Medulla oblongata (tissue), 1 donor: ENCODE measurements at regions not wholly inside any gene's neighbourhood (a gene's known extent, or its start where the extent isn't known, plus 50 kb on each side); places are given as distances from the start of the nearest gene placed in this dataset.

Experiments
- DNase-seq: peaks from one replicate; pipeline ENCODE4 v3.0.0-alpha.2; 2015; ENCODE audit errors: extremely low spot score

- DNase-seq: peak; percentile 91
These were observed 507.8 kb downstream of the MAT2B start for GRCh38 chr5:164013077-164013670.

- no peak for DNase-seq
These were observed 514.7 kb downstream of the MAT2B start for GRCh38 chr5:164020116-164020515.

DNA sequence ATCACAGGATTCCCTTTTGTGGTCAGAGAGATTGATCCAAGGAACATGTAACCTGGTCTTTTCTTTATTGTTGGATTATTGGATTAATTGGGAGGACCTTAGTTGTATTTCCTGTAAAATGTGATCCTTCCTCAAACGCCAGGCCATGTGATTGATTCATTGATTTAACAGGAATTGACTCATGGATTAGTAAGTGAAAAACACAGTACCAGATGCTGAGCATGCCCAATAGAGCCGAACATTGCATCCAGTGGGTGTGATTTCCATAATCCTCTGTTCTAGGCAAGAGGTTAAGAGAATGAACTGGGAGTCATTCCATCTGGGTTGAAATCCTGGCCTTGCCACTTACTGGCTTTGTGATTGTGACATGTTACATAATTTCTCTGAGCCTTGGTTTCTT is 522.3 kb downstream of the MAT2B start:
- DNase-seq: no peak

- no peak for DNase-seq
These were observed 532.8 kb downstream of the MAT2B start for GRCh38 chr5:164038128-164038783.

GRCh38 chr5:164041105-164041504 is 535.7 kb downstream of the MAT2B start:
- DNase-seq: no peak

DNA sequence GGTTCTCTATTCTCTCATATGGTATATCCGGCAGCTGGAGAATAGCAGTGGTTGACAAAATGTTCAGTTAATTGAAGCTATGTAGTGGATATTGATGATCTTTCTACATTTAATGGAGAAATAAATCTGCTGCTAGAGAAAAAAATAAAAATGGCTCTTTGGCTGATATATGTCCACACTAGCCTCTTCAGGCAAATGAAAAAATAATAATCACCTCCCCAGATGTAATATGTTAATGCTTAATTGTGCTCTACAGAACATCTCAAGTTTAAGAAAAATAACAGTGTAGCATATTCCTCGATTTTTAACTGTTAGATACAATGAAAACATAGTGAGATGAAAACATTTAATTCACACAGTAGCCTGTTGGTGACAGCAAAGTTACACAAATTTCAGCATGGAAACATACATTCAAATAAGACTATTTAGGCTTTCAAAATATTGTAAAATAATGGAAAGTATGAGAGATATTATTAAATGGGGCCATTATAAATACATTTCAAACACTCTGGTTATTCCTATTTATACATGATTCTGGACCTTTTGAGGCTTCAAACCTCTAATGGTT is 543.0 kb downstream of the MAT2B start:
- peak; percentile 6 for DNase-seq

- no peak for DNase-seq
These were observed 546.3 kb downstream of the MAT2B start for GRCh38 chr5:164051745-164052144.

DNA sequence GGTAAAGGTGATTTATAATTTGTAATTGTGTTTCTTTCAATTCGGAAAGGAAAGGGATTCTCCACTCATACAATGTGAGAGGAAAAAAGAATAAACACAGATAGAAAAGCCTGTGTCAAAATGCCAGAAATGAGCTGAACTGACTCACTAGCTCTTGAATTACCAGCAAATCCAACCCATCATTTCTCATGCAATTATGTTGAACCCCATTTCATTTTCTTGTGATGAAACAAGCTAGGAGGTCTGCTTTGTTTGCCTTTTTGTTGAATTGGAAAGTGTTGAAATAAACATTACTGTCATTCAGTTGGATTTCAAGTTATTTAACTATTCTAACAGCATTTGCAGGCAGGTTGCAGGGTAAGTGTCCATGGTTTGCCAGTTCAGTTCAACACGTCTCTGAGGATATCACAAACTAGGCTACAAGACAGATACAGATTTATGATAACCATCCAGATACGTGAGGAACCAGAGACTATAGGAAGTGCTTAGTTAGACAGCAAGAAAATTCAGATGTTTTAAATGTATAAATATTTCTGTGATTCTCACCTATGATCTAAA is 547.2 kb downstream of the MAT2B start:
- DNase-seq: no peak

DNA sequence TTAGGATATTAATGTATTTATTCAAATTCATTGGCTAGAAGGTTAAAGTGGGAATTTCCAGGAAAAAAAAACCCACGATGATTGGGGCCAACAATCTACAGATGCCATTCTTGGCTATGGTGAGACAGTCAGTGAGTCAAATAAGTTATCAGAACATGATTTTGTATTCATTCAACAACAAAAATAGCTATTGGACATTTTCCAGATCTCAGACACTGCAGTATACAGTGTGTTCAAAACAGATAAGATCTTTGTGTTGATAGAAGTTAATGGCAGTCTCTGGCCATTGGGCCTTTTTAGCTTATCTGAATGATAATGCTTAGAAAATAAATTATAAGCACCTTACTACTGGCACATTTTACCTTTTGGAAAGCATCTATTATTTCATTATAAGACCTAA is 547.7 kb downstream of the MAT2B start:
- DNase-seq: no peak

- DNase-seq: no peak
These were observed 549.0 kb downstream of the MAT2B start for GRCh38 chr5:164054461-164054860.

DNA sequence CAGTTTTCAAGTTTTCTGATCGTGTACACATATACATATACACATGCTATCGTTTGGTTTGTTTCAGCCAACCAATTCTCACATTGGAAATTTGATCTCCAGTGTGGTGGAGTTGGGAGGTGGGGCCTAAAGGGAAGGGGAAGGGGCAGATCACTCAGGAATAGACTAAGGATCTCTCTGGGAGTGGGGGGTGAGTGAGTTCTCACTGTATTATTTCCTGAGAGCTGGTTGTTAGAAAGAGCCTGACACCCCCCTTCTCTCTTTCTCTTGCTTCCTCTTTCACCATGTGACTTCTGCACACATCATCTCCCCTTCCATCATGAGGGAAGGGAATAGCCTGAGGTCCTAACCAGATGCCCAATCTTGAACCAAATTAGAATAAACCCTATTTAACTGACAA is 551.7 kb downstream of the MAT2B start:
- no peak for DNase-seq

- no peak for DNase-seq
These were observed 553.2 kb downstream of the MAT2B start for GRCh38 chr5:164058621-164059020.

- no peak for DNase-seq
These were observed 554.1 kb downstream of the MAT2B start for GRCh38 chr5:164059471-164059870.

DNA sequence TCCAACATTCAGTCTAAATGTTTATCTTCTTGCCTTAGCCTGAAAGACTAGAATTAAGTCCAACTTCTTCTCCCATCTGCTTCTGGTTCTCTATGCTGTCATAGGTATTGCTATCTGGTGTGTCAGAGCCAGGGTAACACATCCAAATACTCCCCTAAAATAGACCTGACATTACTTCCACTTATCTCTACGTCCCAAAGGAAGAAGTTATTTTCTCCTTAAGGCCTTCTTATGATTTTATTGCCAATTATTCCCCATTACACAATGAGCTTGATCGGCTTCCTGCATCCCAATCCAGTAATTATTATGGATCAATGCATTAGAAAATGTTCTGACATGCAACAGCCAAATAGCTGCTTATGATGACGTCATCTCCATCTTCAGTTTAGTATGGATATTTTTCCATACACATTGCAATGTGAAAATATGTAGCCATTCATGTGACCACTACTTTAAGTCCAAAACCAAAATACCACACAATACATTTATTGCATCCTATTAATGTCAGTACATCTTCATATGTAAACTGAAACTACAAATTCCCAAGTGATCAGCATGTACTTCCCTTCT is 555.5 kb downstream of the MAT2B start:
- no peak for DNase-seq

DNA sequence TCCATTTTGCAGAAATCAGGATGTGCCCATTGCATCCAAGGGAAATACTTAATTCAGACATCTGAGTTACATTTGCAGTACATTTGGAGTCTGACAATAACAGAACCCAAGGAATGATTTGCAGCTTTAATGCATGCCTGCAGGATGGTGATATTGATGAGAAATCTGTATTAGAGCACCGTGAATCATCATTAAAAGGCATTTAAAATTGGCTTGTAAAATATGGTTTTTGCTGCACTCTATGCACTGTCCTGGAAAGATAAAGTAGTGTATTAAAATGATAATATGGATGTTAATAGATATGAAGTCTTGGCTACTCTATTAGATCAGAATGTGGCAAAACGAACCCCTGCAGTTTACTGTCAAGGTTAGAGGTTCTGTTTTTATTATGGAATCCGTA is 556.9 kb downstream of the MAT2B start:
- no peak for DNase-seq

DNA sequence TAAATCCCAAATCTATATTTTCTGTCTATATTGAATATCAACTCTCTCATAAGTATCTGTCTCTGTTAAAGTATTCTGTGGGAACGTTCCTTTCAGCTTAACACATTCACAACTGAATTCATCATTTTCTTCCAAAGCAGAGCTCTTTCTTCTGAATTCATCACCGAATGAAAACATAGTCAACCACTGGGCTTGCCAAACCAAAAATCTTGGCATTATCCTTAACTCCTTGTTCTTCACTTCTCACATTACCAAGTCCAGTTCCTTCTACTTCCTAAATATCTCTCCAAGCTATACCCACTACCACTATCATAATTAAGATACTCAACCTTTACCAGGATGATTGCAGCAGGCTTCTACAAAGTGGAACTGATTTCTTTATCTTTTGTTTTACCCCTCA is 559.8 kb downstream of the MAT2B start:
- DNase-seq: no peak

DNA sequence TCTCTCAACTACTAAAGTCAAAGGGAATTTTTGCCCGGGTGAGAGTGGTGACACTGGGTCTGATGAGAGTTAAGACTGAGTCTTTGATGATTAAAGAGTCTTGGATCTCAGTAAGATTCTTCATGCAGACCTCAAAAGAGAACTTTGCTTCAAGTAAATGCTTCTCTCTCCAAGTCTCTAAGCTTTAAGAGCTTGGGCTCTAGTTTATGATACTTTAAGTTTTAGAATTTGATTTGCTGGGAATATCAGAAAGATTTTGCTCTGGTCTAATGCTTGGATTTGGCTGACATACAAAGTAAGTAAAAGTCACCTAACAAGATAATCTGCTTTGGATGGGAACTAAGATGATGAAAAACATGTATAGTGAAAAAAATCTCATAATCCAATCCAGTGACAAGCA is 566.3 kb downstream of the MAT2B start:
- no peak for DNase-seq

- DNase-seq: no peak
These were observed 567.7 kb downstream of the MAT2B start for GRCh38 chr5:164073081-164073480.

DNA sequence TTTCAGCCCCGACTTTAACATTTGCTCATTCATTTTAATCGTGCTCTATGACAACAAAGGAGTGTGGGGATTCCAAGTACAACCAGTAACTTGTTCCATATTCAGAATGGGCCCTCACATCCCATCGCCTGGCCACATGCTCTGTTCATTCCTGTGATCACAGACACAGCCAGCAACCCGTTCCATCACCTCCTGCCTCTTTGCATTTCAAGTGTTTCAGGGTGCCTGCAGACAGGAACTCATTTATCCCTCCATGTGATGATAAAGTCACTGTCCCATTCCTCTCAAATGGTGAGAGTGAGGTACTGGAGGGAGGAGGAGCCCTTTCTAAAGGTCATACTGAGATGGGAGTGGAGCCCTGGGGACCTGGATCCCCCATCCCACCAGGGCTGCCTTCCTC is 571.1 kb downstream of the MAT2B start:
- no peak for DNase-seq

GRCh38 chr5:164090358-164090757 is 584.9 kb downstream of the MAT2B start:
- no peak for DNase-seq

- no peak for DNase-seq
These were observed 586.4 kb downstream of the MAT2B start for GRCh38 chr5:164091836-164092235.

GRCh38 chr5:164094291-164094690 is 588.9 kb downstream of the MAT2B start:
- DNase-seq: no peak

DNA sequence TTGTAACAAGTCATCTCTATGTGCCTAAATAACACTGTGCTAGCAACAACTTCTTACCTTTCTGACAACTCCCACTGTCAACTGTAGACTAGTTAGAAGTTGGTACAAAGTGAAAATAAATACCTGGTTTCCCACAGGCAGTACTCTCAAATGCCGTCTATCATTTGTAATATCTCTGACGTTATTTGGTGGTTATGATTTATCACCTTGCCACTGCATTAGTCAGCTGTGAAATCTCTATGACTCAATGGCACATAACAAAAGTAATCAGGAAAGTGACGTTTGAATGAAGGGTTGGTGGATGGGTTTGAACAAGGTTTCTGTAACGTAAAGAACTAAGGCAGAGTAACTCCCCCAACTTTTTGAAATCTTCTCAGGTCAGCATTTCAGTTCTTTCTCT is 592.3 kb downstream of the MAT2B start:
- no peak for DNase-seq
